ENCODE measurements at regions not wholly inside any gene's neighbourhood (a gene's known extent, or its start where the extent isn't known, plus 50 kb on each side); places are given as distances from the start of the nearest gene placed in this dataset.

DNA sequence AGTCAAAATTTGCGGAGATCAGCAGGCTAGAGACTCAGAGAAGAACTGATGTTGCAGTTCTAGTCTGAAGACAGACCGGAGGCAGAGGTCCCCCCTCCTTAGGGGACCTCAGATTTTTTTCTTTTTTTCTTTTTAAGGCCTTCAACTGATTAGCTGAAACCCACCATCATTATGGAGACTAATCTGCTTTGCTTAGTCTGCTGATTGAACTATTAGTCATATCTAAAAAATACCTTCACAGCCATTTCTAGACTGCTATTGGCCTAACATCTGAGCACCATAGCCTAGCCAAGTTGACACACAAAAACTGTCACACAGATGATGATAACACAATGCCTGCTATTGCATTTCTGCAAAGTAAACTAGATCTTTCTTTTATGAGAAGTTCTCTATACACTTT is 141.1 kb upstream of the TNFAIP3 start:
- H3K23ac ChIP-seq (ENCODE audit: low read length), result no peak overlapping the region
- no peaks in the 10 kb centered on the region for H3K79me2 ChIP-seq (ENCODE audit: control insufficient read depth, insufficient read depth, low read length)
- no peak overlapping the region for H3K4me3 ChIP-seq (ENCODE audit: low read length)
- no peak for DNase-seq
- H3K9ac ChIP-seq (ENCODE audit: low read length), result no peak overlapping the region
- no peaks in the 10 kb centered on the region for H3K36me3 ChIP-seq (ENCODE audit: control insufficient read depth, insufficient read depth, low read length)
- H3K4me2 ChIP-seq (ENCODE audit: low read length), result no peak overlapping the region
- no peak overlapping the region for H2AK5ac ChIP-seq (ENCODE audit: low read length)
- no peak overlapping the region for H3K56ac ChIP-seq (ENCODE audit: low read length)
- H4K5ac ChIP-seq (ENCODE audit: low read length), result no peak overlapping the region
- no peak overlapping the region for H2BK15ac ChIP-seq (replicated peaks; ENCODE audit: low read depth)
- H3K27ac ChIP-seq (ENCODE audit: low read depth, low read length), result no peak overlapping the region
- no peak overlapping the region for H2BK5ac ChIP-seq (ENCODE audit: low read length)
- H2BK120ac ChIP-seq (ENCODE audit: low read depth, low read length), result no peak overlapping the region
- H3K4ac ChIP-seq (ENCODE audit: low read depth, low read length), result no peak overlapping the region
- WGBS (ENCODE audit: extremely low coverage, insufficient coverage, low lambda C conversion rate), result no CpG with 5 or more reads among the region's 2 CpGs
- H4K8ac ChIP-seq (ENCODE audit: low read depth, low read length), result no peak overlapping the region
- no peaks in the 10 kb centered on the region for H3K79me1 ChIP-seq (ENCODE audit: low read length)
- H3K18ac ChIP-seq (ENCODE audit: low read length), result no peak overlapping the region
- no peaks in the 10 kb centered on the region for H3K27me3 ChIP-seq (ENCODE audit: insufficient read depth, low read length, poor library complexity)
- no peaks in the 10 kb centered on the region for H3K4me1 ChIP-seq (ENCODE audit: control insufficient read depth, low read depth, low read length)

DNA sequence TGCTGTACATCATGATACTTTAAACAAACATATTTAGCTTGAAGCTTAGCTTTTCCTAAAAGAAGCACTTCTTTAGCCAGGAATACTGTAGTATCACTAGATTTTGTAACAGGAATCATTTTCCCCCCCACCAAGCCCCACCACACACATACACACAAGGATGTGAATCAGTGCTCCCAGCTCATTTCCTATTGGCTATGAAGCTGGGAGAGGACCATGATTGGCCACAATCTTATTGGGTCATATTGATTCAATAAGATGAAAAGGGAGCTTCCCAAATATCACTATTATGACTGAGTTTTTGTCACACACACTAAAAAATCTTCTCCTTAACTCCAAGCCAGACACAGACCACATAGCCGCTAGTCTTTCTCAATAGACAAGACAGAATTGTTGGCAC is 140.5 kb upstream of the TNFAIP3 start:
- Histone ChIP-seq H3K27me3 (ENCODE audit: insufficient read depth, low read length, poor library complexity) (no peaks in the 10 kb centered on the region), H2BK15ac (replicated peaks; ENCODE audit: low read depth) (no peak overlapping the region), H4K8ac (ENCODE audit: low read depth, low read length) (no peak overlapping the region), H2BK5ac (ENCODE audit: low read length) (no peak overlapping the region), H3K79me2 (ENCODE audit: control insufficient read depth, insufficient read depth, low read length) (no peaks in the 10 kb centered on the region), H3K4me2 (ENCODE audit: low read length) (no peak overlapping the region), H3K27ac (ENCODE audit: low read depth, low read length) (no peak overlapping the region), H3K18ac (ENCODE audit: low read length) (no peak overlapping the region), H3K9ac (ENCODE audit: low read length) (no peak overlapping the region), H2BK120ac (ENCODE audit: low read depth, low read length) (no peak overlapping the region), H3K36me3 (ENCODE audit: control insufficient read depth, insufficient read depth, low read length) (no peaks in the 10 kb centered on the region), H3K56ac (ENCODE audit: low read length) (no peak overlapping the region), H3K4ac (ENCODE audit: low read depth, low read length) (no peak overlapping the region), H3K23ac (ENCODE audit: low read length) (no peak overlapping the region), H3K4me3 (ENCODE audit: low read length) (no peak overlapping the region), H4K5ac (ENCODE audit: low read length) (no peak overlapping the region), H2AK5ac (ENCODE audit: low read length) (no peak overlapping the region), H3K4me1 (ENCODE audit: control insufficient read depth, low read depth, low read length) (no peaks in the 10 kb centered on the region), H3K79me1 (ENCODE audit: low read length) (no peaks in the 10 kb centered on the region)
- no peak for DNase-seq
- WGBS (ENCODE audit: extremely low coverage, insufficient coverage, low lambda C conversion rate), result no CpG with 5 or more reads among the region's 1 CpG

DNA sequence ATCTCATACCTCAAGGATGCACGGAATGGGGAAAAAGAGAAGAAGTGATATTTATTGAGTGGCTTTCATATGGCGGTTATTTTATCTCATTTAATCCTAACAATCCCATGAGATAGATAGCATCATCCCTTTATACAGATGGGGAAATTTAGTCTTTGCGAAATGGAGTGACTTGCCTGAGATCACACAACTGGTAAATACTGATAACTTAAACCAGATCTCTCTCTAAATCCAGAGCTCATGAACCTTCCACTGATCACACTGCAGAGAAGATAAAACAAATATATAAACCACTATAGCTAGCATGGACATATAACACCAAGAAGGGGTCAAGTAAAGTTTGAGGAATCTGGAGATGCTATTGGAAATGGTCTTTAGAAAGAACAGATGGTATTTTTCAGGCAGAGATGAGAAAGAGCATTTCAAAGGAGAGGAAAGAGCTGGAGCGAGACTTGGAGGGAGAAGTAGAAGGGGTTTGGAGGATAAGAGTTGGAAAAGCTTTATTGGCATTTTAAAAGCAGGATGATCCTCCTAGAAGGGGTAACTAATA is 139.8 kb upstream of the TNFAIP3 start:
- WGBS (ENCODE audit: extremely low coverage, insufficient coverage, low lambda C conversion rate), result 100% methylated on average over 1 of the region's 4 CpGs
- Histone ChIP-seq H4K8ac (ENCODE audit: low read depth, low read length) (no peak overlapping the region), H3K27ac (ENCODE audit: low read depth, low read length) (no peak overlapping the region), H3K79me1 (ENCODE audit: low read length) (no peaks in the 10 kb centered on the region), H3K56ac (ENCODE audit: low read length) (no peak overlapping the region), H2BK15ac (replicated peaks; ENCODE audit: low read depth) (no peak overlapping the region), H2BK5ac (ENCODE audit: low read length) (no peak overlapping the region), H3K27me3 (ENCODE audit: insufficient read depth, low read length, poor library complexity) (no peaks in the 10 kb centered on the region), H2BK120ac (ENCODE audit: low read depth, low read length) (no peak overlapping the region), H3K9ac (ENCODE audit: low read length) (no peak overlapping the region), H3K4me3 (ENCODE audit: low read length) (no peak overlapping the region), H3K23ac (ENCODE audit: low read length) (no peak overlapping the region), H3K4ac (ENCODE audit: low read depth, low read length) (no peak overlapping the region), H3K79me2 (ENCODE audit: control insufficient read depth, insufficient read depth, low read length) (no peaks in the 10 kb centered on the region), H3K36me3 (ENCODE audit: control insufficient read depth, insufficient read depth, low read length) (no peaks in the 10 kb centered on the region), H2AK5ac (ENCODE audit: low read length) (no peak overlapping the region), H3K4me2 (ENCODE audit: low read length) (no peak overlapping the region), H4K5ac (ENCODE audit: low read length) (no peak overlapping the region), H3K4me1 (ENCODE audit: control insufficient read depth, low read depth, low read length) (no peaks in the 10 kb centered on the region), H3K18ac (ENCODE audit: low read length) (no peak overlapping the region)
- no peak for DNase-seq

DNA sequence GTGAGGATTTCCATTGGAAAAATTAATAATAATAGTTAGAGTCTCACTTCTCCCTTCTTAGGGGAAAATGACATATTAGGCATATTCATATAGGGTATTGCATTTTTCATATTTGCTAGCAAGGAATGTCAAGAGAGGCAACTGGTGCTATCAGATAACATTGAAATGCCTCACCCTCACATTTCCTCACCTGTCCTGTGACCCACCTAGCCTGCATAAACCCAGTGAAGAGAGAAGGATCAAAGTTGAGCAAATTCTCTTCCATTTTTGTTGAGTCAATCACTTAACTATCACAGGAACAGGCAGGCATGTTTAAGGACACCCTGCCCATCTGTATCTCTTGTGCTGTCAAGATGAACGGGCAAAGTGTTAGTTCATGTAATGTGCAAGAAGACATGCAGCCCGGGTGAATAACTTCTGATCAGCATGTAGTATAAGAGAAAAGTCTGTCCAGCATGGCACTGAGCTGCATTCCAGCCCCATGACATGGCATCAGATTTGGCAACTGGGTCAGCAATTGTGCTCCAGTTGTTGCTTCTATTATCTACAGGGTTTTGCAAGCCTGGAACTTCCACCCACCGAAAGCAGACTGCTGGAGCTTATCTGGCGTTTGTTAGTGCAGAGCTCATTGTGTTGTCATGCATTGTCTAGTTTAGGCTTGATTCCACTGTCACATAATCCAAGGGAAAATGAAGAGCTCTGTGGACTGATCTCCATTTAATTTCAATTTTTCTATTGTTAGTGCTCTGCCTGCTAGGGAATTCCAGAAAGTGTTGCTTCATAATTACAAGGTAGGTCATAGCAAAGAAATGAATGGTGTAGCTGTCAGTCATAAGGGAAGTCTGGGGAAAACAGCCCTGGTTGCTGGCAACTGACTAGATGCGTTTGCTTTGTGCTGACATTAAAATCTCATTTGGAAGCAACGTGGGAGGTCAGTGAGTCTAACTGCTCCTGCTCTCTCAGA is 138.4 kb upstream of the TNFAIP3 start:
- Histone ChIP-seq H4K8ac (ENCODE audit: low read depth, low read length) (no peak overlapping the region), H3K4me1 (ENCODE audit: control insufficient read depth, low read depth, low read length) (no peaks in the 10 kb centered on the region), H3K27me3 (ENCODE audit: insufficient read depth, low read length, poor library complexity) (no peaks in the 10 kb centered on the region), H3K27ac (ENCODE audit: low read depth, low read length) (no peak overlapping the region), H2BK5ac (ENCODE audit: low read length) (no peak overlapping the region), H2AK5ac (ENCODE audit: low read length) (no peak overlapping the region), H3K23ac (ENCODE audit: low read length) (no peak overlapping the region), H4K5ac (ENCODE audit: low read length) (no peak overlapping the region), H3K4me2 (ENCODE audit: low read length) (no peak overlapping the region), H3K4ac (ENCODE audit: low read depth, low read length) (no peak overlapping the region), H2BK15ac (replicated peaks; ENCODE audit: low read depth) (no peak overlapping the region), H3K4me3 (ENCODE audit: low read length) (no peak overlapping the region), H3K56ac (ENCODE audit: low read length) (no peak overlapping the region), H3K18ac (ENCODE audit: low read length) (no peak overlapping the region), H3K9ac (ENCODE audit: low read length) (no peak overlapping the region), H3K79me1 (ENCODE audit: low read length) (no peaks in the 10 kb centered on the region), H3K79me2 (ENCODE audit: control insufficient read depth, insufficient read depth, low read length) (no peaks in the 10 kb centered on the region), H2BK120ac (ENCODE audit: low read depth, low read length) (no peak overlapping the region), H3K36me3 (ENCODE audit: control insufficient read depth, insufficient read depth, low read length) (no peaks in the 10 kb centered on the region)
- WGBS (ENCODE audit: extremely low coverage, insufficient coverage, low lambda C conversion rate), result no CpG with 5 or more reads among the region's 6 CpGs
- no peak for DNase-seq

DNA sequence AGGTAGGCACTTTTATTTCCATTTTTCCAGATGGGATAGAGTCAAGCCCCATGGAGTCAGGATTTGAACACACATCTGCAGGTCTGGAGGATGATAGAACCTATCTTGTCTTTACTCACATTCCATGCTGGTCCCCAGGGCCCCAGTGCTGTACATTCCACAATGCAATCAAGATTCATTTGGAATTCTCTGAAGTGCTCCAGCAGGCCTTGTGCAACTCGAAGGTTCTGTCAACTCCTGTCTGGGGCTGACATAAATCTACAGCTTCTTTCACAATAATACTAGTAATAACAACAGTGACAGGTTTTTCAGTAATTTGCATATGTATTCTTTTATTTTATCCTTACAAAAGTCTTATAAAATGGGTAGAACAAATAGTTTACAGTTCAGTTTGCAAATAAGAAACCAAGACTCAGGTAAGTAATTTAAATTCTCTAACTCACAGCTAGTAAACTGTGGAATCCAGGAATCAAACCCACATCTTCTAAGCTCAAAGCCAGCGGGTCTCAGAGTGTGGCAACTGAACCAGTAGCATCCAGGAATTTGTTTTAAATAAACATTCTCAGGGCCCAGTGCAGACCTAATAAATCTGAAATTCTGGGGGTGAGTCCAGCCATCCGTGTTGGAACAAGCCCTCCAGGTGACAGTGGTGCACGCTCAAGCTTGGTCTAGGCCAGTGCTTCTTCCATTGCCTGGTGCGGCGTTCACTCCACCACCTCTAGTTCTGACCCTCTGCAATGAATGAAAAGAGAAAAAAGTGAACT is 137.0 kb upstream of the TNFAIP3 start:
- Histone ChIP-seq H2BK15ac (replicated peaks; ENCODE audit: low read depth) (no peak overlapping the region), H3K9ac (ENCODE audit: low read length) (no peak overlapping the region), H2BK5ac (ENCODE audit: low read length) (no peak overlapping the region), H3K79me1 (ENCODE audit: low read length) (no peaks in the 10 kb centered on the region), H4K8ac (ENCODE audit: low read depth, low read length) (no peak overlapping the region), H3K18ac (ENCODE audit: low read length) (no peak overlapping the region), H3K36me3 (ENCODE audit: control insufficient read depth, insufficient read depth, low read length) (no peaks in the 10 kb centered on the region), H3K56ac (ENCODE audit: low read length) (no peak overlapping the region), H3K4ac (ENCODE audit: low read depth, low read length) (no peak overlapping the region), H3K23ac (ENCODE audit: low read length) (no peak overlapping the region), H3K4me3 (ENCODE audit: low read length) (no peak overlapping the region), H3K27me3 (ENCODE audit: insufficient read depth, low read length, poor library complexity) (no peaks in the 10 kb centered on the region), H3K4me2 (ENCODE audit: low read length) (no peak overlapping the region), H3K4me1 (ENCODE audit: control insufficient read depth, low read depth, low read length) (no peaks in the 10 kb centered on the region), H2AK5ac (ENCODE audit: low read length) (no peak overlapping the region), H3K27ac (ENCODE audit: low read depth, low read length) (no peak overlapping the region), H4K5ac (ENCODE audit: low read length) (no peak overlapping the region), H2BK120ac (ENCODE audit: low read depth, low read length) (no peak overlapping the region), H3K79me2 (ENCODE audit: control insufficient read depth, insufficient read depth, low read length) (no peaks in the 10 kb centered on the region)
- no CpG with 5 or more reads among the region's 6 CpGs for WGBS (ENCODE audit: extremely low coverage, insufficient coverage, low lambda C conversion rate)
- no peak for DNase-seq

All from mesendoderm (in vitro differentiated cells).